Psoas muscle (tissue), 7 donors: ENCODE measurements at regions not wholly inside any gene's neighbourhood (a gene's known extent, or its start where the extent isn't known, plus 50 kb on each side); places are given as distances from the start of the nearest gene placed in this dataset.

ENCODE experiments used
- ATAC-seq, 4 donors: fragments of 200-7000 bp; cut with Tn5 transposase; one replicate each; pipeline ENCODE4 v1.9.1; 2020; ENCODE audit warnings: moderate library complexity in 3 of 4, mild to moderate bottlenecking in 2 of 4
- DNase-seq, 2 donors: peaks; one replicate each; pipeline ENCODE4 v3.0.0-alpha.2; 2020
- H3K27ac ChIP-seq: fragments of 200-600 bp; one replicate; pipeline ENCODE4 v1.8.0; 2022
- H3K27me3 ChIP-seq, 3 donors: fragments of 200-600 bp in 1 of 3; one replicate each; pipeline versions ENCODE4 v1.6.1 to v1.8.0; 2013 to 2022; ENCODE audit warnings: low read length in 2 of 3, mild to moderate bottlenecking in 2 of 3, moderate library complexity in 1 of 3; ENCODE audit not compliant: insufficient read depth in 3 of 3
- H3K36me3 ChIP-seq, 2 donors: fragments of 200-600 bp in 1 of 2; one replicate each; pipeline versions ENCODE4 v1.6.1 to v1.8.0; 2013 to 2022; ENCODE audit warnings: low read depth in 1 of 2, mild to moderate bottlenecking in 1 of 2, moderate library complexity in 1 of 2; ENCODE audit not compliant: insufficient read depth in 1 of 2
- H3K4me1 ChIP-seq: fragments of 200-600 bp; one replicate; pipeline ENCODE4 v1.8.0; 2022
- H3K4me3 ChIP-seq: fragments of 200-600 bp; one replicate; pipeline ENCODE4 v1.8.0; 2022; ENCODE audit warnings: mild to moderate bottlenecking
- H3K9me3 ChIP-seq: fragments of 200-600 bp; one replicate; pipeline ENCODE4 v1.8.0; 2022
- WGBS, 3 donors: extraction: QIAGEN DNeasy Blood & Tissue Kit; methylation state at CpG; one replicate each; pipeline versions ENCODE4 v1.1.6 to v1.1.7; 2013; 5-methylcytosine and 5-hydroxymethylcytosine counted together
- intact Hi-C, 2 donors: fragments of 100-400 bp; cut with DNase I; formaldehyde crosslinking; loops; one replicate each; pipeline versions ENCODE4 v1.11.0 to v1.14.2; 2022
- TF ChIP-seq, protein P1 (sequence below): fragments of 200-600 bp; IDR thresholded peaks from one replicate; pipeline ENCODE4 v1.8.0; 2022; ENCODE audit warnings: antibody characterized with exemption
- donor health status: healthy with polysubstance abuse.
- donor health status: DM: no; HTN: no; CAD: no; lungs with moderate emphysema.
- donor health status: Bipolar disorder and iron deficiency.
- donor health status: healthy.
- donor health status: DM: yes; HTN: yes; CAD: no.
- donor health status: DM: no; HTN: no; CAD: no.
- donor health status: DM: yes; HTN: yes; CAD: no.

GRCh38 chr22:23518376-23519187 lies 61.5 kb downstream of the IGLL1 start:
- Histone ChIP-seq H3K36me3 (no peaks in the 10 kb centered on the region), H3K4me1 (no peaks in the 10 kb centered on the region), H3K27me3 (peaks cover 0 to 24% (median 6%) of the 10 kb centered on the region in 3 donors), H3K27ac (no peak overlapping the region), H3K4me3 (no peak overlapping the region), H3K9me3 (no peaks in the 10 kb centered on the region)
- 66 to 80% (median 75%) methylated on average over 22 to 24 of the region's 24 CpGs for WGBS, 3 donors
- intact Hi-C loops = no loop called here
- DNase-seq (peak in 1 of 2 donors; percentile 12), ATAC-seq (no peak)
- TF ChIP-seq, protein P1, sequence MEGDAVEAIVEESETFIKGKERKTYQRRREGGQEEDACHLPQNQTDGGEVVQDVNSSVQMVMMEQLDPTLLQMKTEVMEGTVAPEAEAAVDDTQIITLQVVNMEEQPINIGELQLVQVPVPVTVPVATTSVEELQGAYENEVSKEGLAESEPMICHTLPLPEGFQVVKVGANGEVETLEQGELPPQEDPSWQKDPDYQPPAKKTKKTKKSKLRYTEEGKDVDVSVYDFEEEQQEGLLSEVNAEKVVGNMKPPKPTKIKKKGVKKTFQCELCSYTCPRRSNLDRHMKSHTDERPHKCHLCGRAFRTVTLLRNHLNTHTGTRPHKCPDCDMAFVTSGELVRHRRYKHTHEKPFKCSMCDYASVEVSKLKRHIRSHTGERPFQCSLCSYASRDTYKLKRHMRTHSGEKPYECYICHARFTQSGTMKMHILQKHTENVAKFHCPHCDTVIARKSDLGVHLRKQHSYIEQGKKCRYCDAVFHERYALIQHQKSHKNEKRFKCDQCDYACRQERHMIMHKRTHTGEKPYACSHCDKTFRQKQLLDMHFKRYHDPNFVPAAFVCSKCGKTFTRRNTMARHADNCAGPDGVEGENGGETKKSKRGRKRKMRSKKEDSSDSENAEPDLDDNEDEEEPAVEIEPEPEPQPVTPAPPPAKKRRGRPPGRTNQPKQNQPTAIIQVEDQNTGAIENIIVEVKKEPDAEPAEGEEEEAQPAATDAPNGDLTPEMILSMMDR = no peak

DNA sequence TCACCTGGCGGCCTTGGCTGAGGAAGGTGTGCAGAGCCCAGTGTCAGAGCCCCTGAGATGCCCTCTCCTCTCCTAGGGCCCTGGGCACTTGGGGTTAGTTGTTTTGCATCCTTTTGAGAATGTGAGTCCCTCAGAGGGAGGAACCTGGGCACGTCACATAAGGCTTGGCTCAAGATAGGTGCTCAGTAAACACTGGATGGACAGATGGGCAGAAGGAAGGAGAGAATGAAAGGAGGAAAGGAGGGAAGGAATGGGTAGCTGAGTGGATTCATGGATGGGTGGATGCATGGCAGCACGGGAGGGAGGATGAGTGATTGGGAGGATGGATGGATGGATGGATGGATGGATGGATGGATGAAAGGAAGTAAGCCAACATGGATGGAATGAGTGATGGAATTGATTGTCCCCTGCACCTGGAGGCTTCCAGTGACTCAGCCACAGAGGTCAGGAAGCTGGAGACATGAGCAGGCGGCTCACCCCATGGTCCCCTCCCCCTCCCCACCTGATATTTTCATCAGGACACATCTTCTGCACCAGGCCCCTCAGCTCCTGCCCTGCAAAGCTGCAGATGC lies 62.2 kb downstream of the IGLL1 start:
- Histone ChIP-seq H3K27me3 (peaks cover 0 to 20% (median 6%) of the 10 kb centered on the region in 3 donors), H3K4me1 (no peaks in the 10 kb centered on the region), H3K27ac (no peak overlapping the region), H3K9me3 (no peaks in the 10 kb centered on the region), H3K36me3 (no peaks in the 10 kb centered on the region), H3K4me3 (no peak overlapping the region)
- intact Hi-C loops = no loop called here
- TF ChIP-seq, protein P1 = no peak
- 89 to 93% (median 92%) methylated on average over 4 of the region's 4 CpGs for WGBS, 3 donors
- DNase-seq = no peak
- ATAC-seq = no peak

- TF ChIP-seq, protein P1 = no peak
- Histone ChIP-seq H3K4me1 (no peaks in the 10 kb centered on the region), H3K9me3 (no peaks in the 10 kb centered on the region), H3K27ac (no peak overlapping the region), H3K27me3 (peaks cover 0 to 16% (median 4%) of the 10 kb centered on the region in 3 donors), H3K36me3 (no peaks in the 10 kb centered on the region), H3K4me3 (no peak overlapping the region)
- DNase-seq (no peak), ATAC-seq (no peak)
- intact Hi-C loops = no loop called here
- 70 to 78% (median 75%) methylated on average over 9 of the region's 9 CpGs for WGBS, 3 donors
These were observed 63.8 kb downstream of the IGLL1 start for GRCh38 chr22:23516304-23516703.

GRCh38 chr22:23514322-23515038 lies 65.6 kb downstream of the IGLL1 start:
- H3K27ac ChIP-seq = no peak overlapping the region
- no peaks in the 10 kb centered on the region for H3K9me3 ChIP-seq
- intact Hi-C loops = no loop called here
- H3K4me3 ChIP-seq = no peak overlapping the region
- TF ChIP-seq, protein P1 = no peak
- H3K36me3 ChIP-seq = no peaks in the 10 kb centered on the region
- no peaks in the 10 kb centered on the region for H3K4me1 ChIP-seq
- WGBS, 3 donors = 70 to 83% (median 75%) methylated on average over 14 to 15 of the region's 15 CpGs
- ATAC-seq = no peak
- H3K27me3 ChIP-seq = peaks cover 0 to 2% (median under 1%) of the 10 kb centered on the region in 3 donors
- DNase-seq = no peak
